Activated CD8-positive, alpha-beta T cell treated with anti-CD3 and anti-CD28 coated beads for 36 hours (primary cell): ENCODE measurements at regions not wholly inside any gene's neighbourhood (a gene's known extent, or its start where the extent isn't known, plus 50 kb on each side); places are given as distances from the start of the nearest gene placed in this dataset.

ENCODE experiments used
- ATAC-seq: fragments of 200-7000 bp; cut with Tn5 transposase; one replicate; pipeline ENCODE4 v1.10.0; 2021; ENCODE audit warnings: mild to moderate bottlenecking, moderate library complexity
- CTCF ChIA-PET: fragments of 350-600 bp; sonication (Branson Sonifier 250); formaldehyde crosslinking; loops from one replicate; lab custom pipeline; 2021; ENCODE audit warnings: antibody characterized with exemption; lab: Charles Lee
- POLR2A ChIA-PET: fragments of 350-600 bp; sonication (Branson Sonifier 250); formaldehyde crosslinking; loops from one replicate; lab custom pipeline; 2021; ENCODE audit warnings: antibody characterized with exemption; lab: Charles Lee
- DNase-seq: peaks from one replicate; pipeline ENCODE4 v3.0.0-alpha.2; 2020
- H3K27ac Mint-ChIP-seq: one replicate; pipeline ENCODE4 v1.8.0; 2021; ENCODE audit warnings: mild to moderate bottlenecking, mixed read lengths
- H3K27me3 Mint-ChIP-seq: one replicate; pipeline ENCODE4 v1.8.0; 2021; ENCODE audit warnings: mixed read lengths
- H3K36me3 Mint-ChIP-seq: one replicate; pipeline ENCODE4 v1.8.0; 2021; ENCODE audit warnings: low read depth, mixed read lengths
- H3K4me1 Mint-ChIP-seq: one replicate; pipeline ENCODE4 v1.8.0; 2021; ENCODE audit warnings: low read depth, mixed read lengths
- H3K4me3 Mint-ChIP-seq: one replicate; pipeline ENCODE4 v1.8.0; 2021; ENCODE audit warnings: mild to moderate bottlenecking, moderate library complexity, mixed read lengths
- H3K9me3 Mint-ChIP-seq: one replicate; pipeline ENCODE4 v1.8.0; 2021; ENCODE audit warnings: mixed read lengths
- intact Hi-C: fragments of 100-400 bp; cut with micrococcal nuclease; formaldehyde crosslinking; loops from one replicate; pipeline ENCODE4 v1.10.0; 2022
- TF ChIP-seq, protein P1 (sequence below): fragments of 200-600 bp; IDR thresholded peaks from one replicate; pipeline ENCODE4 v1.8.0; 2022; ENCODE audit warnings: antibody characterized with exemption, mild to moderate bottlenecking

DNA sequence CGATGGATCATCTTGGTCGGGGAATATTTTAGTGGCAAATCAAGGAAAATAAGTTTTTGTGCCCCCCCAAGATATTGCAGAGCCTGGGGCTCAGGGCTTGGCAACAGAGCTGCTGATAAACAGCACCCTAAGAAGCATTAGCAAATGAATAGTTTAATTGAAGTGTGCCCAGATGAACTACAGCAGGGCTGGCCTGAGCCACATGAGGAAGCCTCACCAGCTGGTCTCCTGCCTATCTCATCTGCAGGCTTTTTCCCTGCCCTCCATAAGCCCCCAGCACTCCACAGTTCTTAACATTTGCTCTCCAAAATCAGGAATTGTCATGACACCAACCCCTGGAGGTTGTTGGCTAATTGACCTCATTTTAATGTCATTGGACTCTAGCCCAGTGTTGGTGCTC, 480.2 kb downstream of the HS3ST3B1 start:
- intact Hi-C loops: no loop called here
- Mint-ChIP-seq H3K4me1 (no peaks in the 10 kb centered on the region), H3K9me3 (no peaks in the 10 kb centered on the region), H3K36me3 (no peaks in the 10 kb centered on the region), H3K27ac (no peak overlapping the region), H3K27me3 (no peaks in the 10 kb centered on the region), H3K4me3 (no peak overlapping the region)
- ATAC-seq (no peak), DNase-seq (no peak)
- ChIA-PET POLR2A (no interaction called here), CTCF (no interaction called here)
- TF ChIP-seq, protein P1, sequence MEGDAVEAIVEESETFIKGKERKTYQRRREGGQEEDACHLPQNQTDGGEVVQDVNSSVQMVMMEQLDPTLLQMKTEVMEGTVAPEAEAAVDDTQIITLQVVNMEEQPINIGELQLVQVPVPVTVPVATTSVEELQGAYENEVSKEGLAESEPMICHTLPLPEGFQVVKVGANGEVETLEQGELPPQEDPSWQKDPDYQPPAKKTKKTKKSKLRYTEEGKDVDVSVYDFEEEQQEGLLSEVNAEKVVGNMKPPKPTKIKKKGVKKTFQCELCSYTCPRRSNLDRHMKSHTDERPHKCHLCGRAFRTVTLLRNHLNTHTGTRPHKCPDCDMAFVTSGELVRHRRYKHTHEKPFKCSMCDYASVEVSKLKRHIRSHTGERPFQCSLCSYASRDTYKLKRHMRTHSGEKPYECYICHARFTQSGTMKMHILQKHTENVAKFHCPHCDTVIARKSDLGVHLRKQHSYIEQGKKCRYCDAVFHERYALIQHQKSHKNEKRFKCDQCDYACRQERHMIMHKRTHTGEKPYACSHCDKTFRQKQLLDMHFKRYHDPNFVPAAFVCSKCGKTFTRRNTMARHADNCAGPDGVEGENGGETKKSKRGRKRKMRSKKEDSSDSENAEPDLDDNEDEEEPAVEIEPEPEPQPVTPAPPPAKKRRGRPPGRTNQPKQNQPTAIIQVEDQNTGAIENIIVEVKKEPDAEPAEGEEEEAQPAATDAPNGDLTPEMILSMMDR: no peak

DNA sequence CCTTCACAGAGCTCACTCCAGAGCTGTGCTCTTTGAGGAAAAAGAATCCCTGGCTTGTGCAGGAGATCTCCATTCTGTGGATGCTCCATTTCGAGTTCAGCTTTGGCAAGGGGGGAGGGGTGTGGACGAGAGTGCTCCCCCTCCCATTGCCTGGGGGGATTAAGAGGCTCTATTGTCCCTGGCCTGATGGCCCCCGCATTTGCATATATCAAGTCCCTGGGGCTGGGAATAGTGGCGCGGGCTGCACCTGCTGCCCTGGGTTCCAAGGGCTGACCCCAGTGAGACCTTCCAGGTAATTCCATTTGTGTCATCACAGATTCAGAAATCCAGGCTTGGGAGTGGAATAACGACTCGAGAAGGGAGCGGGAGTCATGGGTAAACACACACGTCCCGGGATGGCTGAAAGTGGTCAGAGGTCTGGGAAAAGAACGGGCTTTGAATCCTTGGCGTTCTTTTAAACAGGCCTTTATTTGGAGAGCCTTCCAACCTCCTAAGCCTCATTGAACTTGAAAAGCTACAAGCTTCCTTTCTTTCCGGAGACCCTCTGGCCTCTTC, 479.3 kb downstream of the HS3ST3B1 start:
- ATAC-seq (no peak), DNase-seq (no peak)
- Mint-ChIP-seq H3K4me3 (no peak overlapping the region), H3K27ac (no peak overlapping the region), H3K4me1 (no peaks in the 10 kb centered on the region), H3K27me3 (no peaks in the 10 kb centered on the region), H3K9me3 (no peaks in the 10 kb centered on the region), H3K36me3 (no peaks in the 10 kb centered on the region)
- POLR2A ChIA-PET: no interaction called here
- CTCF ChIA-PET: no interaction called here
- TF ChIP-seq, protein P1: no peak
- intact Hi-C loops: no loop called here

DNA sequence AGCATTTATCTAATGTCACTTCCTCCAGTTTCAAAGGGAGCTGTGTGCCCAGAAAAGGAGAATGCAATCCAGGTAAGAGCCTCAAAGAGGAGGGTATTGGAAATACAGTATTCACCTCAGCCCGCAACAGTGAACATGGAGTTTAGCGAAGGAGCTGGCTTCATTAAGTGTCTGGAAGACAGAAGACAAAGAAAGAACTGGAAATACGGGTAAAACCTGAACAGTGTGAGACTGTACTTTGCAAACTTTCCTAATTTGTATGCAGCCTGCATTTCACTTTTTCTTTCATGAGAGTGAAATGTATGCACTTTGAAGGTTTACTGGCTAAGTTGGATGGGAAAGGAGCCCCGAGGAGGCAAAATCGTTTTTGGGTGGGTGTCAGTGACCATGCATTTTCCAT, 478.4 kb downstream of the HS3ST3B1 start:
- H3K4me3 Mint-ChIP-seq: no peak overlapping the region
- no peak overlapping the region for H3K27ac Mint-ChIP-seq
- H3K4me1 Mint-ChIP-seq: no peaks in the 10 kb centered on the region
- DNase-seq: no peak
- H3K9me3 Mint-ChIP-seq: peaks cover 6% of the 10 kb centered on the region
- TF ChIP-seq, protein P1: no peak
- intact Hi-C loops: no loop called here
- H3K27me3 Mint-ChIP-seq: peaks cover 2% of the 10 kb centered on the region
- H3K36me3 Mint-ChIP-seq: no peaks in the 10 kb centered on the region
- no peak for ATAC-seq
- ChIA-PET POLR2A (no interaction called here), CTCF (no interaction called here)

DNA sequence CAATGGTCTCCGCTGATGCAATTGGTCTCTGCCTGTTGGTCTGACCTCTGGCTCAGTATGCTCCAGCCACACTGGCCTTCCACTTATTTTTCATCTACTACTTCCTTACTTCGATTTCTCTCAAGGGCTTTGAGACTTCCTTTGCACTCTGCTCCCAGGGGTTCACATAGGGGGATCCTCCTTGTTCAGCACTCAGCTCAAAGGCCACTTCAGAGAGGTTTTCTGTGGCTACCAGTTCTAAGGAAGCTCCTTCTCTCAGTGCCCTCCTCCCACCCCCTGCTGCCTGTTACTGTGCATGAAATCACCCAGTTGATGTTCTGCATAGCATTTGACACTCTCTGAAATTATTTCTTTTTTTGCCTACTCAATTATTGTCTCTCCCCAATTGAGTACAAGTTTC, 476.4 kb downstream of the HS3ST3B1 start:
- ATAC-seq (no peak), DNase-seq (no peak)
- ChIA-PET CTCF (no interaction called here), POLR2A (no interaction called here)
- H3K4me3 Mint-ChIP-seq: no peak overlapping the region
- H3K27ac Mint-ChIP-seq: no peak overlapping the region
- H3K9me3 Mint-ChIP-seq: peaks cover 6% of the 10 kb centered on the region
- no peaks in the 10 kb centered on the region for H3K4me1 Mint-ChIP-seq
- no peaks in the 10 kb centered on the region for H3K36me3 Mint-ChIP-seq
- intact Hi-C loops: no loop called here
- H3K27me3 Mint-ChIP-seq: peaks cover 2% of the 10 kb centered on the region
- TF ChIP-seq, protein P1: no peak

DNA sequence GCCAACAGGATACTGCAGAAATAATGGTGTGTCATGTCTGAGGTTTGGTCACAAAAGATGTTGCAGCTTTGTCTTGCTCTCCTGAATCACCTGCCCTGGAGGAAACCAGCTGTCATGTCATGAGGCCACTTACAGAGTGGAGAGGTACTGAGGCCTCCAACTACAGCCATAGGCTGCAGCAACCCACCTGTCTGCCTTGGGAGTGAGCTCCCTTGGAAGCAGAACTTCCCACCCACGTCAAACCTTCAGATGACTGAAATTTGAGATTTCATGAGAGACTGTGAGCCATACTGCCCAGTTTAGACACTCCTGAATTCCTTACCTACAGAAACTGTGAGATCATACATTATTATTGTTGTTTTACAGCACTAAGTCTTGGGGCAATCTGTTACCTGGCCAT, 475.9 kb downstream of the HS3ST3B1 start:
- no peak for DNase-seq
- Mint-ChIP-seq H3K4me1 (no peaks in the 10 kb centered on the region), H3K36me3 (no peaks in the 10 kb centered on the region), H3K27me3 (peaks cover 2% of the 10 kb centered on the region), H3K4me3 (no peak overlapping the region), H3K27ac (no peak overlapping the region), H3K9me3 (peaks cover 6% of the 10 kb centered on the region)
- TF ChIP-seq, protein P1: no peak
- intact Hi-C loops: no loop called here
- no peak for ATAC-seq
- POLR2A ChIA-PET: no interaction called here
- CTCF ChIA-PET: no interaction called here
